CD14-positive monocyte (primary cell): ENCODE measurements at regions not wholly inside any gene's neighbourhood (a gene's known extent, or its start where the extent isn't known, plus 50 kb on each side); places are given as distances from the start of the nearest gene placed in this dataset.

Experiments used
- DNase-seq, 3 donors: peaks; one replicate each; pipeline ENCODE4 v3.0.0-alpha.2; 2011 to 2022
- H2AFZ ChIP-seq: 2 replicates; pipeline ENCODE4 v1.6.0; 2012; ENCODE audit warnings: mild to moderate bottlenecking, low read depth, low read length, inconsistent platforms; ENCODE audit not compliant: insufficient read depth, poor library complexity, severe bottlenecking
- H3K27ac ChIP-seq, 2 donors: 1 replicate in 1 of 2; 2 replicates in 1 of 2; pipeline ENCODE4 v1.5.1; 2012 to 2013; ENCODE audit warnings: low read length in 2 of 2, control low read depth in 1 of 2, inconsistent platforms in 1 of 2, low read depth in 1 of 2, mild to moderate bottlenecking in 1 of 2
- H3K27me3 ChIP-seq, 2 donors: one replicate each; pipeline versions ENCODE4 v1.6.0 to v1.6.1; 2011 to 2013; ENCODE audit warnings: low read length in 2 of 2; ENCODE audit not compliant: control insufficient read depth in 2 of 2, insufficient read depth in 2 of 2
- H3K36me3 ChIP-seq, 2 donors: replicated peaks in 1 of 2; 1 replicate in 1 of 2; 2 replicates in 1 of 2; pipeline versions ENCODE4 v1.5.1 to v1.6.1; 2012 to 2013; ENCODE audit warnings: low read length in 2 of 2, control low read depth in 1 of 2, inconsistent platforms in 1 of 2, mild to moderate bottlenecking in 1 of 2; ENCODE audit not compliant: insufficient read depth in 2 of 2, control insufficient read depth in 1 of 2
- H3K4me1 ChIP-seq, 2 donors: 1 replicate in 1 of 2; 2 replicates in 1 of 2; pipeline versions ENCODE4 v1.5.1 to v1.6.1; 2012 to 2013; ENCODE audit warnings: low read length in 2 of 2, control low read depth in 1 of 2, inconsistent platforms in 1 of 2, mild to moderate bottlenecking in 1 of 2, moderate library complexity in 1 of 2; ENCODE audit not compliant: insufficient read depth in 2 of 2, control insufficient read depth in 1 of 2
- H3K4me2 ChIP-seq: replicated peaks from 2 replicates; pipeline ENCODE3; 2012; ENCODE audit warnings: low read length, moderate library complexity, mild to moderate bottlenecking; ENCODE audit not compliant: poor library complexity, severe bottlenecking; ENCODE audit errors: extremely low read depth
- H3K4me3 ChIP-seq, 3 experiments: fragments of 200-600 bp in 1 of 3; sonication (generic) in 1 of 3; replicated peaks in 1 of 3; 1 replicate in 2 of 3; 2 replicates in 1 of 3; pipeline ENCODE4 v1.5.1; 2011 to 2013; ENCODE audit warnings: low read length in 3 of 3, mild to moderate bottlenecking in 3 of 3, control low read depth in 2 of 3, low read depth in 2 of 3, inconsistent platforms in 1 of 3, moderate library complexity in 1 of 3
- H3K79me2 ChIP-seq: 2 replicates; pipeline ENCODE4 v1.6.0; 2012; ENCODE audit warnings: mild to moderate bottlenecking, control low read depth, inconsistent platforms, low read length, moderate library complexity; ENCODE audit not compliant: insufficient read depth
- H3K9ac ChIP-seq: 2 replicates; pipeline ENCODE4 v1.6.0; 2017; ENCODE audit warnings: low read length, mild to moderate bottlenecking; ENCODE audit not compliant: insufficient read depth, poor library complexity, severe bottlenecking
- H3K9me3 ChIP-seq, 2 donors: replicated peaks in 1 of 2; 1 replicate in 1 of 2; 2 replicates in 1 of 2; pipeline versions ENCODE4 v1.5.1 to v1.6.1; 2012 to 2013; ENCODE audit warnings: low read length in 2 of 2, control low read depth in 1 of 2; ENCODE audit not compliant: control insufficient read depth in 1 of 2, insufficient read depth in 1 of 2
- H4K20me1 ChIP-seq: 2 replicates; pipeline ENCODE4 v1.6.0; 2012; ENCODE audit warnings: mild to moderate bottlenecking, low read length, control low read depth, moderate library complexity; ENCODE audit not compliant: insufficient read depth
- H3K27ac Mint-ChIP-seq, 7 donors: one replicate each; pipeline ENCODE4 v1.8.0; 2020; ENCODE audit warnings: mild to moderate bottlenecking in 7 of 7, mixed read lengths in 7 of 7, moderate library complexity in 6 of 7, inconsistent platforms in 2 of 7
- H3K27me3 Mint-ChIP-seq, 3 donors: one replicate each; pipeline ENCODE4 v1.8.0; 2021 to 2022; ENCODE audit warnings: low read depth in 3 of 3, mild to moderate bottlenecking in 3 of 3, mixed read lengths in 3 of 3, moderate library complexity in 3 of 3, inconsistent platforms in 1 of 3
- H3K36me3 Mint-ChIP-seq, 2 donors: one replicate each; pipeline ENCODE4 v1.8.0; 2020; ENCODE audit warnings: mixed read lengths in 2 of 2, inconsistent platforms in 1 of 2, mild to moderate bottlenecking in 1 of 2
- H3K4me1 Mint-ChIP-seq: one replicate; pipeline ENCODE4 v1.8.0; 2020; ENCODE audit warnings: mild to moderate bottlenecking, mixed read lengths
- H3K4me3 Mint-ChIP-seq, 2 donors: one replicate each; pipeline ENCODE4 v1.8.0; 2020; ENCODE audit warnings: mild to moderate bottlenecking in 2 of 2, mixed read lengths in 2 of 2, moderate library complexity in 1 of 2
- H3K9me3 Mint-ChIP-seq, 7 donors: one replicate each; pipeline ENCODE4 v1.8.0; 2020 to 2022; ENCODE audit warnings: mixed read lengths in 7 of 7, mild to moderate bottlenecking in 6 of 7, moderate library complexity in 6 of 7, inconsistent platforms in 2 of 7
- WGBS: methylation state at CpG from one replicate; pipeline ENCODE4 v1.1.5; 2013; ENCODE audit warnings: missing lambda C conversion rate; ENCODE audit not compliant: insufficient coverage; 5-methylcytosine and 5-hydroxymethylcytosine counted together
- intact Hi-C, 2 donors: fragments of 100-400 bp; cut with micrococcal nuclease; formaldehyde crosslinking; loops; one replicate each; pipeline versions ENCODE4 v1.15.0 to v1.15.1; 2023
- TF ChIP-seq, protein P1 (sequence below): fragments of 200-600 bp; IDR thresholded peaks from one replicate; pipeline ENCODE4 v1.8.0; 2022; ENCODE audit warnings: antibody characterized with exemption, mild to moderate bottlenecking

DNA sequence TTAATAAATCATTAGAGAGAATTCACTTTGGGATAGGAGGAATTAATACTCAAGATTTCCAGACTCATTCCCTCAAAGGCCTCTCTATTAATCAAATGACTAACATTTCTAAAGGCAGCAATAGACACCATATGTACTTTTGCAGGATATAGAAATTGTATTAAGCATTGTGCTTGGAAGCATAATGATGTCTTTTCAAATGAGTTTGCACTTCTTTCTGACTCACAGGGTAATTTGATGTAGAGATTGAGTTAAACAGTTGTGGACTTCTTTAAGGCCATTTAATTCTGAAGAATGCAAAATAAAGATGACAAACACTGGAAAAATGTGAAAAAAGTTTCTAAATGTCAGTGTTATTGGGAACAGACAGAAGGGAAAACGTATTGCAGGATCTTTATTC lies 63.4 kb upstream of the CSRP2 start:
- Histone ChIP-seq H2AFZ (no peak overlapping the region), H3K79me2 (no peaks in the 10 kb centered on the region), H3K36me3 (no peaks in the 10 kb centered on the region), H3K4me1 (no peaks in the 10 kb centered on the region), H3K9me3 (no peaks in the 10 kb centered on the region), H3K27ac (no peak overlapping the region), H3K4me2 (no peak overlapping the region), H3K27me3 (no peaks in the 10 kb centered on the region), H3K9ac (no peak overlapping the region), H3K4me3 (no peak overlapping the region), H4K20me1 (no peaks in the 10 kb centered on the region)
- no peak for DNase-seq
- H3K36me3 Mint-ChIP-seq: no peaks in the 10 kb centered on the region
- no peak overlapping the region for H3K27ac Mint-ChIP-seq
- intact Hi-C loops: no loop called here
- H3K4me1 Mint-ChIP-seq: no peaks in the 10 kb centered on the region
- TF ChIP-seq, protein P1, sequence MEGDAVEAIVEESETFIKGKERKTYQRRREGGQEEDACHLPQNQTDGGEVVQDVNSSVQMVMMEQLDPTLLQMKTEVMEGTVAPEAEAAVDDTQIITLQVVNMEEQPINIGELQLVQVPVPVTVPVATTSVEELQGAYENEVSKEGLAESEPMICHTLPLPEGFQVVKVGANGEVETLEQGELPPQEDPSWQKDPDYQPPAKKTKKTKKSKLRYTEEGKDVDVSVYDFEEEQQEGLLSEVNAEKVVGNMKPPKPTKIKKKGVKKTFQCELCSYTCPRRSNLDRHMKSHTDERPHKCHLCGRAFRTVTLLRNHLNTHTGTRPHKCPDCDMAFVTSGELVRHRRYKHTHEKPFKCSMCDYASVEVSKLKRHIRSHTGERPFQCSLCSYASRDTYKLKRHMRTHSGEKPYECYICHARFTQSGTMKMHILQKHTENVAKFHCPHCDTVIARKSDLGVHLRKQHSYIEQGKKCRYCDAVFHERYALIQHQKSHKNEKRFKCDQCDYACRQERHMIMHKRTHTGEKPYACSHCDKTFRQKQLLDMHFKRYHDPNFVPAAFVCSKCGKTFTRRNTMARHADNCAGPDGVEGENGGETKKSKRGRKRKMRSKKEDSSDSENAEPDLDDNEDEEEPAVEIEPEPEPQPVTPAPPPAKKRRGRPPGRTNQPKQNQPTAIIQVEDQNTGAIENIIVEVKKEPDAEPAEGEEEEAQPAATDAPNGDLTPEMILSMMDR: no peak
- peaks cover 0 to 5% (median 0%) of the 10 kb centered on the region in 7 donors for H3K9me3 Mint-ChIP-seq
- H3K27me3 Mint-ChIP-seq: peaks cover 0 to 4% (median 2%) of the 10 kb centered on the region in 3 donors
- WGBS: no CpG with 5 or more reads among the region's 1 CpG
- no peak overlapping the region for H3K4me3 Mint-ChIP-seq

DNA sequence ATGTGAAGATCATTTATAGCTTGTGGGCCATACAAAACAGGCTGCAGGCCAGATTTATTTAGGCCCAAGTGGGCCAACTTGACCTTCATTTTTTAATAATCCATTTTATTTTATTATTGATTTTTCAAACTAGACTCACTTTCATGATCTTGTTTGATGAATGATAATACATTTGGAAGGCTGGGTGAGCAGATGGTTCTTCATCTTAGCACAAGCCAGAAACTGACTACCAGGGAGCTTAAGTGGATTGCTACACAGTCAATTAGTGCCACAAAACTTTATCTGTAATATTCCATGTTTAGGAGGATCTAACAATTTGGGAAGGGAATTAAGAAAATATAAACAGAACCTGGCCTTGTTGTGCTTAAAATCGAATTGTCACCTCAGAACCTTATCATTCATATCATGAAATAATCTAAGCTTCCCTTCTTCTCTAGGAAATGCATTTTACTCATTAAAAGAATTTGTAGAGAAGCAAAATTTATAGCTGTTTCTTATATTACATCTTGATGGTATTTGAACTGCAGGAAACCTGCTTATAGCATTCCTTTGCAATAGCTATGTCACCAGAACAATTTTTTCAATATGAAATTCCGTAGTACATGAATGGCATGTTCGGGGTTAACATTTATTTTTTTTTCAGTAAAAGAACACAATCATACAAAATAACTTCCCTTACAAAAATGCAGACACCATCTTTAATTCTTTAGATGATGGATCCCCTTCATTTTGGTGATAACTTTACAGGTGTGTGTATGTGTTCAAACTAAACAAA lies 62.0 kb upstream of the CSRP2 start:
- no peak overlapping the region for H3K9ac ChIP-seq
- no peak overlapping the region for H3K27ac ChIP-seq
- H3K36me3 ChIP-seq: no peaks in the 10 kb centered on the region
- H3K27ac Mint-ChIP-seq: no peak overlapping the region
- no peaks in the 10 kb centered on the region for H4K20me1 ChIP-seq
- no peak for DNase-seq
- WGBS: 100% methylated on average over 2 of the region's 3 CpGs
- no peak overlapping the region for H2AFZ ChIP-seq
- intact Hi-C loops: no loop called here
- no peak overlapping the region for H3K4me3 ChIP-seq
- no peak overlapping the region for H3K4me3 Mint-ChIP-seq
- H3K79me2 ChIP-seq: no peaks in the 10 kb centered on the region
- TF ChIP-seq, protein P1: no peak
- H3K4me1 ChIP-seq: no peaks in the 10 kb centered on the region
- H3K9me3 Mint-ChIP-seq: peaks cover 0 to 5% (median 0%) of the 10 kb centered on the region in 7 donors
- H3K36me3 Mint-ChIP-seq: no peaks in the 10 kb centered on the region
- no peaks in the 10 kb centered on the region for H3K9me3 ChIP-seq
- no peak overlapping the region for H3K4me2 ChIP-seq
- peaks cover 0 to 4% (median 4%) of the 10 kb centered on the region in 3 donors for H3K27me3 Mint-ChIP-seq
- H3K4me1 Mint-ChIP-seq: no peaks in the 10 kb centered on the region
- no peaks in the 10 kb centered on the region for H3K27me3 ChIP-seq
